Cerebellar cortex (tissue), 1 donor: ENCODE measurements at regions not wholly inside any gene's neighbourhood (a gene's known extent, or its start where the extent isn't known, plus 50 kb on each side); places are given as distances from the start of the nearest gene placed in this dataset.
"Not testable (repeated sequence)": the region's sequence is repeated elsewhere in the genome, so short reads cannot be mapped to it uniquely, and the experiment has no call there.

Experiments used
- DNase-seq: peaks from one replicate; pipeline ENCODE4 v3.0.0-alpha.2; 2015; ENCODE audit warnings: low spot score

- not testable (repeated sequence) for DNase-seq
Observed at GRCh38 chr19:56980326-56980725, 139.5 kb upstream of the USP29 start.

GRCh38 chr19:56980906-56981305 is 138.9 kb upstream of the USP29 start:
- DNase-seq: no peak

- not testable (repeated sequence) for DNase-seq
Observed at GRCh38 chr19:56981440-56981839, 138.3 kb upstream of the USP29 start.

GRCh38 chr19:56983171-56983570 is 136.6 kb upstream of the USP29 start:
- no peak for DNase-seq

GRCh38 chr19:56983804-56984203 is 136.0 kb upstream of the USP29 start:
- DNase-seq: no peak

- DNase-seq: no peak
Observed at GRCh38 chr19:56986386-56986785, 133.4 kb upstream of the USP29 start.

- no peak for DNase-seq
Observed at GRCh38 chr19:56987184-56987583, 132.6 kb upstream of the USP29 start.

- no peak for DNase-seq
Observed at GRCh38 chr19:56988299-56988698, 131.5 kb upstream of the USP29 start.

- DNase-seq: no peak
Observed at GRCh38 chr19:56991912-56992311, 127.9 kb upstream of the USP29 start.

GRCh38 chr19:56993851-56994250 is 125.9 kb upstream of the USP29 start:
- no peak for DNase-seq

- no peak for DNase-seq
Observed at GRCh38 chr19:56994251-56995017, 125.4 kb upstream of the USP29 start.

- no peak for DNase-seq
Observed at GRCh38 chr19:56995303-56995702, 124.5 kb upstream of the USP29 start.

- no peak for DNase-seq
Observed at GRCh38 chr19:57002195-57002601, 117.6 kb upstream of the USP29 start.

GRCh38 chr19:57002710-57003109 is 117.1 kb upstream of the USP29 start:
- no peak for DNase-seq

- no peak for DNase-seq
Observed at GRCh38 chr19:57004418-57004817, 115.4 kb upstream of the USP29 start.

- peak; percentile 1 for DNase-seq
Observed at GRCh38 chr19:57008432-57008831, 111.4 kb upstream of the USP29 start.

- no peak for DNase-seq
Observed at GRCh38 chr19:57010541-57010940, 109.2 kb upstream of the USP29 start.

- DNase-seq: no peak
Observed at GRCh38 chr19:57016076-57016475, 103.7 kb upstream of the USP29 start.

- no peak for DNase-seq
Observed at GRCh38 chr19:57016491-57016890, 103.3 kb upstream of the USP29 start.

GRCh38 chr19:57025491-57025890 is 94.3 kb upstream of the USP29 start:
- DNase-seq: no peak

GRCh38 chr19:57026476-57026875 is 93.3 kb upstream of the USP29 start:
- DNase-seq: no peak

GRCh38 chr19:57027360-57027759 is 92.4 kb upstream of the USP29 start:
- DNase-seq: no peak

GRCh38 chr19:57028804-57029525 is 90.8 kb upstream of the USP29 start:
- DNase-seq: no peak

GRCh38 chr19:57031106-57031505 is 88.7 kb upstream of the USP29 start:
- no peak for DNase-seq
